ENCODE measurements at regions not wholly inside any gene's neighbourhood (a gene's known extent, or its start where the extent isn't known, plus 50 kb on each side); places are given as distances from the start of the nearest gene placed in this dataset.

- no peak for DNase-seq (ENCODE audit: low read depth in 2 of 3, low spot score in 1 of 3)
These were observed 379.2 kb upstream of the ZMIZ1 start for GRCh38 chr10:78689584-78689935.

GRCh38 chr10:78690354-78691111 lies 378.2 kb upstream of the ZMIZ1 start:
- DNase-seq (ENCODE audit: low read depth in 2 of 3, low spot score in 1 of 3), result no peak

- DNase-seq (ENCODE audit: low read depth in 2 of 3, low spot score in 1 of 3), result no peak
These were observed 377.3 kb upstream of the ZMIZ1 start for GRCh38 chr10:78691301-78692030.

- no peak for DNase-seq (ENCODE audit: low read depth in 2 of 3, low spot score in 1 of 3)
These were observed 376.7 kb upstream of the ZMIZ1 start for GRCh38 chr10:78692071-78692470.

- DNase-seq (ENCODE audit: low read depth in 2 of 3, low spot score in 1 of 3), result no peak
These were observed 372.9 kb upstream of the ZMIZ1 start for GRCh38 chr10:78695846-78696245.

- no peak for DNase-seq (ENCODE audit: low read depth in 2 of 3, low spot score in 1 of 3)
These were observed 371.9 kb upstream of the ZMIZ1 start for GRCh38 chr10:78696791-78697395.

GRCh38 chr10:78699971-78700370 lies 368.8 kb upstream of the ZMIZ1 start:
- DNase-seq (ENCODE audit: low read depth in 2 of 3, low spot score in 1 of 3), result no peak

- DNase-seq (ENCODE audit: low read depth in 2 of 3, low spot score in 1 of 3), result no peak
These were observed 368.4 kb upstream of the ZMIZ1 start for GRCh38 chr10:78700413-78700812.

GRCh38 chr10:78700816-78701520 lies 367.8 kb upstream of the ZMIZ1 start:
- DNase-seq (ENCODE audit: low read depth in 2 of 3, low spot score in 1 of 3), result no peak

GRCh38 chr10:78702186-78702585 lies 366.6 kb upstream of the ZMIZ1 start:
- no peak for DNase-seq (ENCODE audit: low read depth in 2 of 3, low spot score in 1 of 3)

- DNase-seq (ENCODE audit: low read depth in 2 of 3, low spot score in 1 of 3), result no peak
These were observed 365.9 kb upstream of the ZMIZ1 start for GRCh38 chr10:78702876-78703275.

- DNase-seq (ENCODE audit: low read depth in 2 of 3, low spot score in 1 of 3), result no peak
These were observed 365.2 kb upstream of the ZMIZ1 start for GRCh38 chr10:78703593-78703992.

GRCh38 chr10:78706256-78706655 lies 362.5 kb upstream of the ZMIZ1 start:
- DNase-seq (ENCODE audit: low read depth in 2 of 3, low spot score in 1 of 3), result no peak

GRCh38 chr10:78706726-78707540 lies 361.8 kb upstream of the ZMIZ1 start:
- peak in 1 of 3 donors; percentile 2 for DNase-seq (ENCODE audit: low read depth in 2 of 3, low spot score in 1 of 3)

GRCh38 chr10:78707745-78708144 lies 361.0 kb upstream of the ZMIZ1 start:
- DNase-seq (ENCODE audit: low read depth in 2 of 3, low spot score in 1 of 3), result no peak

- DNase-seq (ENCODE audit: low read depth in 2 of 3, low spot score in 1 of 3), result no peak
These were observed 356.6 kb upstream of the ZMIZ1 start for GRCh38 chr10:78712147-78712546.

- no peak for DNase-seq (ENCODE audit: low read depth in 2 of 3, low spot score in 1 of 3)
These were observed 355.1 kb upstream of the ZMIZ1 start for GRCh38 chr10:78713659-78714058.

GRCh38 chr10:78714225-78714624 lies 354.5 kb upstream of the ZMIZ1 start:
- DNase-seq (ENCODE audit: low read depth in 2 of 3, low spot score in 1 of 3), result no peak

- DNase-seq (ENCODE audit: low read depth in 2 of 3, low spot score in 1 of 3), result no peak
These were observed 353.3 kb upstream of the ZMIZ1 start for GRCh38 chr10:78715435-78715834.

- DNase-seq (ENCODE audit: low read depth in 2 of 3, low spot score in 1 of 3), result no peak
These were observed 352.6 kb upstream of the ZMIZ1 start for GRCh38 chr10:78716043-78716660.

Measured in stimulated activated CD4-positive, alpha-beta T cell treated with anti-CD3 and anti-CD28 coated beads, Interleukin-12 subunit alpha, Interleukin-12 subunit beta, amount 100 ng/mL, for 48 hours (primary cell).